Sciatic nerve (tissue), 2 donors: ENCODE measurements at regions not wholly inside any gene's neighbourhood (a gene's known extent, or its start where the extent isn't known, plus 50 kb on each side); places are given as distances from the start of the nearest gene placed in this dataset.
"Not testable (repeated sequence)": the region's sequence is repeated elsewhere in the genome, so short reads cannot be mapped to it uniquely, and the experiment has no call there.

Experiments used
- ATAC-seq: fragments of 200-7000 bp; cut with Tn5 transposase; one replicate; pipeline ENCODE4 v1.9.1; 2020; ENCODE audit warnings: mild to moderate bottlenecking, moderate library complexity
- DNase-seq: peaks from one replicate; pipeline ENCODE4 v3.0.0-alpha.2; 2020; ENCODE audit warnings: low spot score
- intact Hi-C: fragments of 100-400 bp; cut with DNase I; formaldehyde crosslinking; loops from one replicate; pipeline ENCODE4 v1.14.2; 2022
- donor health status: DM: no; HTN: no; CAD: no.
- donor health status: DM: no; HTN: no; CAD: no.

DNA sequence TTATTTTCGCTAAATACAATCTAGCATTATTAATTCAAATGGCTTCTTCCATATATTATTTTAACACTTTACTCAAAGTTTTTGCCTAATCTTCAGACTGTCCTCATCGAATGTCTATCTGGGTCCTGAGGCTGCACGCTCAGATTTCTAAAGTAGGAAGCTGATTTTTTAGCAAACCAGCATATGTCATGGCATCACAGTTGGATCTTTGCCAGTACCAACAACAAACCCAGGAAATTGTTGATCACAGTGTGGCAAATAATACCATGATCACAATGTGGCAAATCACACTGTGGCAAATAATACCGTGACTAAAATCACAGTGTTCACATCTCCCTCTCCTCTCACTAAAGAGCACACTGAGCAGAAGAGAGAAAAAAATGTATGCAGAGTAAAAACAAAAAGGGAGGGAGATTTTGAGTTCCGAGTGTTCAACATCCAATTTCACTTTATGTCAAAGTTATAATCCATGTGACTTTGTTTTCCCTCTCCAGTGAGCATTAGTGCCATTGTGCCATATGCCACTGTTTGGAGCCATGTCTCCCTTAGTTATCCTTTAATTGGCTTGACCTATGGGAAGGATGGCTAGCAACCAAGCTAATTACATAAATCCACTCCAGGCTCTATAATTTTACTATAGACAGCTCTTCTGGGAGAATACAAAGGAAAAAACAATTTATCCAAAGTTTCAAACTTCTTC is 1059.6 kb downstream of the HACE1 start:
- intact Hi-C loops, result no loop called here

DNA sequence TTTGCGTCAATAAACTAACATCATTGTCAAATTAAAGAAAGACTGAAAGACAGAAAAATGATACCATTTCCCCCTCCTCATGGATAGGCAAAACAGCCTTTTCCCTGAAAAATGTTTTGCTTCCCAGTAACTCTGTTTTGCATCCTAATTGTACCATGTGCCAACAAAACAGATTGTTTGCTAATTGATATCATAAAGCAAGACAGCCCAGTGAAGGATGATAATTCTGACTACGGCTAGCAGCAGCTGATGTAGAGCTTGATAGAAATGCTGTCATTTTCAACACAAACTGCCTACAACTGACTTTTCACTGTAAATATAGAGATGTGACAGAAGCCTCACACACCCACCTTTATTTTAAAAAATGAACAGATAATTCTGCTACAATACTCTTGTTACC is 1061.6 kb downstream of the HACE1 start:
- ATAC-seq (no peak), DNase-seq (no peak)
- intact Hi-C loops, result no loop called here

More for the DNA sequence above, 1059.6 kb downstream of the HACE1 start:
- DNase-seq (no peak), ATAC-seq (no peak)

GRCh38 chr6:103797738-103798137 is 1062.0 kb downstream of the HACE1 start:
- intact Hi-C loops, result no loop called here
- DNase-seq, result no peak
- ATAC-seq, result no peak

- DNase-seq (no peak), ATAC-seq (no peak)
- intact Hi-C loops, result no loop called here
Measured at GRCh38 chr6:103791458-103791857, 1068.3 kb downstream of the HACE1 start.

DNA sequence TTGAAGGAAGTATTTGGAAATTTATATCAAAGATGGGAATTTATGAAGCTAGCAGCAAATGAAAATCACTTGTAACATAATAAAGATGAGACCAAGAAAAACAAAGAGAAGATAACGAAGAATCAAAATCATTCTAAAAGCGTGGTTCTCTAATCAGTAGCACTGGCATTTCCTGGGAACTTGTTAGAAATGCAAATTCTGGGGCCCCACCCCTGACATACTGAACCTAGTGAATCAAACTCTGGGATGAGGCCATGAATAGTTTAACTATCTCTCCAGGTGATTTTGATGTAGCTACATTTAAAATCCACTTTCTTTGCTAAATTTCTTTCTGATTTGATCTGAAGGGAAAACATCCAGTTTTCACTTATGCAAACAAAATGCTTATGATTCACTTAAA is 1075.6 kb downstream of the HACE1 start:
- no peak for ATAC-seq
- DNase-seq, result no peak
- intact Hi-C loops, result no loop called here

- intact Hi-C loops, result no loop called here
- ATAC-seq (no peak), DNase-seq (no peak)
Measured at GRCh38 chr6:103783329-103783728, 1076.4 kb downstream of the HACE1 start.

DNA sequence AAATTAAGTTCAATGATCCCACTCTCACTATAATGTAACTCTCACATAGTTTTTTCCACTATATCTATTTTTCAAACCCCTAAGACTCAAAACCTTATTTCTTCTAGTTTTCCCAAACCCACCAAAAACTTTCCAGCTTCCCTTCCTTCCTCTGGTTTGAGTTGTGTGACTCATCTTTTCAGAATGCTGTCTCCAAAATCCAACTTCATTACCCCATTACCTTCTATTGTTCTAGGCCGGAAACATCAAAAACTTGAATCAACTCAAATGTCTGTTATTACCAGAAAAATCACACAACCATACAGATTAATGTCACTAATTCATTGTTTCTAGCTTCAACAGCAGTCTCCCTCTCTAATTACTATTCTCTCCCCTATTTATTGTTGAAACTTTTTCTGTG is 1090.3 kb downstream of the HACE1 start:
- ATAC-seq (no peak), DNase-seq (no peak)
- intact Hi-C loops, result no loop called here

- DNase-seq (no peak), ATAC-seq (no peak)
- intact Hi-C loops, result no loop called here
Measured at GRCh38 chr6:103750603-103751002, 1109.1 kb downstream of the HACE1 start.

DNA sequence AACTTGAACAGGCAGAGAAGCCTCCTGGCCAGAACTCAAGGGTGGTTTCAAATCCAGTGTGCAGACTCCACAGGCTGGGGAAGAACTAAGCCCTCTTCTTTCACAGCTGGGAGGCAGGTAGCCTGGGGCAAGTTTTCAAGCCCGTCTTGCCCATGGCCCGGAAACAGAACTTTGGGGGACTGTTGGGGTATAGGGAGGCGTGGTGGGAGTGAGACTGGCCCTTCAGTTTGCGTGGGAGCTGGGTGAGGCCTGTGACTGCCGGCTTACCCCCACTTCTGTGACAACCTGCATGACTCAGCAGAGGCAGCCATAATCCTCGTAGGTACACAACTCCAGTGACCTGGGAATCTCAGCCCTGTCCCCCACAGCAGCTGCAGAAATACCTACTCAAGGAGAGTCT is 1125.7 kb downstream of the HACE1 start:
- no peak for ATAC-seq
- intact Hi-C loops, result no loop called here
- no peak for DNase-seq

DNA sequence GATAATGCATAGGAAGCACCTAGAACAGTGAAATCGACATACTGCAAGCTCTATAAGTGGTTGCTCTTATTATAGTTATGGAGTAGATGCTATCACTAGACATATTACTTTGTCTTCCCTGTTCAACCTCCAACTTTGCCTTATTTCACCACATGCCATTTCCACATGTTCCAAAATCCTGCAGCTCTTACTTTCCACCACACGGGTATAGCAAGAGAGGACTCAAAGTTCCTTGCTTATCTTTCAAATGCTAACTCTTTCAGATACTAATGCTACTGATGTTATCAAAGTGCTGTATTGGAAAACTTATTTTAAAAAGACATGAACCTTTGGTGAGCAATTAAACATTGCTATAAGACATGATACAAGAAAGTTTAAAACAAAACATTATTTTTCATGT is 1130.1 kb downstream of the HACE1 start:
- ATAC-seq (no peak), DNase-seq (no peak)
- intact Hi-C loops, result no loop called here

GRCh38 chr6:103723438-103724322 is 1136.0 kb downstream of the HACE1 start:
- ATAC-seq, result no peak
- intact Hi-C loops, result no loop called here
- no peak for DNase-seq

- intact Hi-C loops, result no loop called here
Measured at GRCh38 chr6:103722683-103723082, 1137.0 kb downstream of the HACE1 start.

DNA sequence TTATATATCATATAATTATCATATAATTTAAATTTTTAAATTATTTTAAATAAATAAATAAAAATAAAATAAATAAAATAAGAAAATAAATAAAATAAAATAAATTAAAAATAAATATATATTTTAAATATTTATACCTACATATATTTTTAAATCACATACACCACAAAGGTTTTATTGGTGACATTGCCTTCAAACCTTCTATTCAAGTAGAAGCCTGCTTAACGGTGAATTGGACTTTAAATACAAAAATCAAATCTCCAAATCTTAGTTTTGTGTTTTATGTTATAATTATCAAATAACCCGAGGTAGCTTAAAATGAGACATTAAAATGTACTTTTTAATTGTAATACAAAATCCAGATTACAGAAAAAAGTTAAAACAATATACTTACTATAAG is 1137.8 kb downstream of the HACE1 start:
- DNase-seq, result no peak
- no peak for ATAC-seq
- intact Hi-C loops, result no loop called here

More at GRCh38 chr6:103722683-103723082, 1137.0 kb downstream of the HACE1 start:
- DNase-seq, result no peak
- ATAC-seq, result no peak

- no peak for DNase-seq
- ATAC-seq, result no peak
- intact Hi-C loops, result no loop called here
Measured at GRCh38 chr6:103720393-103720792, 1139.3 kb downstream of the HACE1 start.

- DNase-seq (no peak), ATAC-seq (no peak)
- intact Hi-C loops, result no loop called here
Measured at GRCh38 chr6:103719545-103719944, 1140.2 kb downstream of the HACE1 start.

GRCh38 chr6:103715269-103715668 is 1144.5 kb downstream of the HACE1 start:
- DNase-seq (no peak), ATAC-seq (no peak)
- intact Hi-C loops, result no loop called here

- DNase-seq, intact Hi-C loops, ATAC-seq: not testable (repeated sequence)
Measured at GRCh38 chr6:103709236-103709635, 1150.5 kb downstream of the HACE1 start.

GRCh38 chr6:103707596-103708325 is 1152.0 kb downstream of the HACE1 start:
- intact Hi-C loops, result no loop called here
- no peak for DNase-seq
- ATAC-seq, result no peak

DNA sequence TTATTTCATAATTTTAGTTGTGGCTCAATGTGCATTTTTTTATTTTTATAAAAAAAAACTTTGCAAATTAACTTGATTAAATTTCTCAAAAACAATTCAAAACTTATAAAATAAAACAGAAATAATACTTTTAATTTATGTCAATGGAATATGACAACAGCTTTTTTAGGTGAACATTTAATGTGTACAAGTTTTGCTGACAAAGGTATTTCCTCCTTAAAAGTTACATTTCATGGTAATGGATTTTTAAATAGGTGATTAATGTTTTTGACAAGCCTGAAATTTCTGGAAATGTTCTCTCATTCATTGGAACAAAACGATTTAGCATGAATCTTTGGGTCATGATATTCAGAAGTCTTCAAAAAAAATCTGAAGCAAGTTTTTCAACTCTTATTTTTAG is 1160.0 kb downstream of the HACE1 start:
- ATAC-seq (no peak), DNase-seq (no peak)
- intact Hi-C loops, result no loop called here

DNA sequence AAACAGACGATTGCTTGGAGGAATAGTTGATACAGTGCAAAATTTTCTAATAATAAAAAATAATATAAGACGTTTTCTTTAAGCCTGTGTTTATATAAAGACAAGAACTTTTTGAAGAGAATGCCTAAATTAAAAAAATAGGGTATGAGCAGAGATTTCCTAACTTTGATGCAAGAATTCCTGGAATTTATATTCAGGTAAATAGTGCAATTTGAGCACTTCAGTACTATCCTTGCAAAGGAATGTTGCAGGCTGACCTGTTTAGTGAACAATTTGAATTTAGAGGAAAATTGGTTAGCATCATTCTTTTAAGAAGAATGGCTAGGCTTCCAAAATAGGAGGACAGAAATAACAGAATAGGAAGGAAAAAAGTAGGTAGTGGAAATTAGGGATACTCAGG is 1172.3 kb downstream of the HACE1 start:
- no peak for ATAC-seq
- intact Hi-C loops, result no loop called here
- no peak for DNase-seq
